ENCODE measurements at regions not wholly inside any gene's neighbourhood (a gene's known extent, or its start where the extent isn't known, plus 50 kb on each side); places are given as distances from the start of the nearest gene placed in this dataset.

DNA sequence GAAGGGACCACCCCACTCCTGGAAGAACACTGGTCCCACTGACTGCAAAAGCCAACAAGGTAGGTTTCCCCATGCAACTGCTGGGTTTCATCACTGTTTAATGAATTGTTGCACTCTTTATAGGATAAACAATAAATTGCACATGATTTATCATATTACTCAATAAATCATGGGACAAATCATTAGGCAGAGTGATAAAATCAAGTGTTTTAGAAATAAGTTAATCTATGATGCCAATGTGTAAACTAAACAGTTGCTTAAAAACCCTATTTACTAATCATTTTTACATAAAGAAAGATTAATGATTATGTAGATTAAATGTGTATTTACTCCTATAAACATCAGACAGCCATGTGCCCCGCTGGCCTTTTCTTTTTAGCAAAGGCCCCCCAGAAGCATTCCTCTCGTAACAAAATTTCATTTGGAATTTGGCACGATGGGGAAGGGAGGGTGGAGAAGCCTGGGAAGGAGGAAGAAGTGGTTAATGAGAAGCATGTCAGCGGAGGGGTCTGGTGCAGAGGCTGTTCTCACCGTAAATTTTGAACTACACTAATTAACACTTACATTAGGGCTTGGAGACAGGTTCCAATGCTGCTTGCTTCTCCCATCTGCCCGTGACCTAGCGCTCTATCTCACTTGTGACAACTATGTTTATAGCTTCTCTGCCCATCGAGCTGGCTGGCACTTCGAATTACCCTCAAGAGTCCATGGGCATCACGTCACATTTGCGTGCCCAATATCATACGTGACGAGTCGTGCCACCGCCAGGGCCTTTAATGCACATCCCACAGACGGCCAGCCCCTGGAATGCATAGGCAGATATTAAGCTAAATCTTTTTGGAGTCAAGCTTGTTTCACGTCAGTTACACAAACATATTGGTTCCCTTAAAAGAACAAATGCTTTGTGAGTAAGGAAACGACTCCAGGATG lies 357.7 kb upstream of the TSHZ3 start:
- no peak for DNase-seq (ENCODE audit: low read depth)
- TF ChIP-seq, protein P1, sequence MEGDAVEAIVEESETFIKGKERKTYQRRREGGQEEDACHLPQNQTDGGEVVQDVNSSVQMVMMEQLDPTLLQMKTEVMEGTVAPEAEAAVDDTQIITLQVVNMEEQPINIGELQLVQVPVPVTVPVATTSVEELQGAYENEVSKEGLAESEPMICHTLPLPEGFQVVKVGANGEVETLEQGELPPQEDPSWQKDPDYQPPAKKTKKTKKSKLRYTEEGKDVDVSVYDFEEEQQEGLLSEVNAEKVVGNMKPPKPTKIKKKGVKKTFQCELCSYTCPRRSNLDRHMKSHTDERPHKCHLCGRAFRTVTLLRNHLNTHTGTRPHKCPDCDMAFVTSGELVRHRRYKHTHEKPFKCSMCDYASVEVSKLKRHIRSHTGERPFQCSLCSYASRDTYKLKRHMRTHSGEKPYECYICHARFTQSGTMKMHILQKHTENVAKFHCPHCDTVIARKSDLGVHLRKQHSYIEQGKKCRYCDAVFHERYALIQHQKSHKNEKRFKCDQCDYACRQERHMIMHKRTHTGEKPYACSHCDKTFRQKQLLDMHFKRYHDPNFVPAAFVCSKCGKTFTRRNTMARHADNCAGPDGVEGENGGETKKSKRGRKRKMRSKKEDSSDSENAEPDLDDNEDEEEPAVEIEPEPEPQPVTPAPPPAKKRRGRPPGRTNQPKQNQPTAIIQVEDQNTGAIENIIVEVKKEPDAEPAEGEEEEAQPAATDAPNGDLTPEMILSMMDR (conservative IDR thresholded peaks at IDR 0.05; ENCODE audit: control insufficient read depth, insufficient read depth, low read depth, low read length) = no peak
- no peak overlapping the region for H3K4me3 ChIP-seq (ENCODE audit: control insufficient read depth, low read depth, low read length)

DNA sequence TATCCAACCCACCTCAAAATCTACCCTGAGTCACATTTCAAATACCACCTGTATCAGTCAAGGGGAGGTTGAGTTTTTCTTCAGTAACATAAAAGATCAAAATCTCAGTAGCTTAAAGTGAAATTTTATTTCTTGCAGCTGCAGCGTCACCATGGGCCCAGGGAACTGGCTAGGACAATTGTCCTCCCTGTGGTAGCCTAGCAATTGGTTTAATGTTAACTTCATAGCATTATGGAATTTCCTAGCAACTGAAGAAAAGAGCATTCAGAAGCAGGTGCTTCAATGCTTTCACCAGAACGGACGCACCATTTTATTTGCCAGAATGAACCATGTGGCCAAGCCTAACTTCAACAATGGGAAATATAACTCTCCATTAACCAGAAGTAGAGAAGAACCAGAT lies 359.3 kb upstream of the TSHZ3 start:
- no peak for DNase-seq (ENCODE audit: low read depth)
- no peak overlapping the region for H3K4me3 ChIP-seq (ENCODE audit: control insufficient read depth, low read depth, low read length)
- TF ChIP-seq, protein P1 (conservative IDR thresholded peaks at IDR 0.05; ENCODE audit: control insufficient read depth, insufficient read depth, low read depth, low read length) = no peak

DNA sequence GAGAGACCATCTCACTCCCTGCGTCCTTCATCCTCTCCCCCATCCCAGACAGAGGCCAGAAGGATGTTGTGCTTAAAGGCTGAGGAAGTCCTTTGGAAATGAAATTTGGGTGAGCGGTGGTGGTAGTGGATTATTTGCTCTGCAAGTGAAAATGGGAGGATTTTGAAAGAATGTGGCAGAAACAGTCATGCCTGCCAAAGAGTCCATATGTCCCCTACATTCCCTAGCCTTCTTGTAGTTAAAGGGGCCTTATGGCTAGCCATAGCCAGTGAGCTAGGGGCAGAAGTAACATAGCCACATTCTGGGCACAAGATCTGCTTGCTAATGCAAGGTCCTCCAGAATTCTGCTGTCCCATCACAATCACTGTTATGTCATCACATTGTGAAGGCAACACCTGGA lies 360.2 kb upstream of the TSHZ3 start:
- TF ChIP-seq, protein P1 (conservative IDR thresholded peaks at IDR 0.05; ENCODE audit: control insufficient read depth, insufficient read depth, low read depth, low read length) = no peak
- DNase-seq (ENCODE audit: low read depth) = no peak
- H3K4me3 ChIP-seq (ENCODE audit: control insufficient read depth, low read depth, low read length) = no peak overlapping the region

DNA sequence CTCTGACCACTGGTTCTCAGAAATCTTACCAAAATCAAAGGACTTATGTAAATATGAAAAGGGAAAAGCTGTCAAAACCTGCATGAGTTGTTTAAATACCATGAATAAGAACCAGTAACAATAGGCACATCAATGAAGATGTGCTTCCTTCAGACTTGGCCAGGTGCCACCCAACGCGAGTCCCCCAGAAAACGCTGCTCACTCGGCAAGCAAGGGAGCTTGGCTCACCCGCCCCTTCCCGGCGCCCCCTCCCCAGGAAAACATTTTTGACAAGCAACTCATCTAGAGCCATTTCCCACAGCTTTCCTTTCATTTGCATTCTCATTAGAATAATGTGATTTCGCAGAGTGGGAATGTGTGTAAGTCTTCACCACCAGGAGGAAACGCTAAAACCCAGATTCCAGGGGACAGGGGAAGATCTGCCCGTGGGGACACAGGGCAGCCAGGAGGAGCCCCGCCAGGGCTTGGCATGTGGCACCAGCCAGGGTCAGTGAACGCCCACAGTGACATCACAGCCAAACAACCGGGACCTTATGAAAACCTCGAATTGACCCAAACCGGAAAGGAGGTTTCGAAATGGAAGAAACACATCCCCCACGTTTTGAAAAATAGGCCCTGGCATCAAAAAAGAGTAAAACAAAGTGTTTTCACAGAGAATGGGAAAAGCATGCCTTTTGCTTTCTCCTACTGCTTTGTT lies 366.2 kb upstream of the TSHZ3 start:
- H3K4me3 ChIP-seq (ENCODE audit: control insufficient read depth, low read depth, low read length) = no peak overlapping the region
- TF ChIP-seq, protein P1 (conservative IDR thresholded peaks at IDR 0.05; ENCODE audit: control insufficient read depth, insufficient read depth, low read depth, low read length) = no peak
- DNase-seq (ENCODE audit: low read depth) = peak; percentile 11

DNA sequence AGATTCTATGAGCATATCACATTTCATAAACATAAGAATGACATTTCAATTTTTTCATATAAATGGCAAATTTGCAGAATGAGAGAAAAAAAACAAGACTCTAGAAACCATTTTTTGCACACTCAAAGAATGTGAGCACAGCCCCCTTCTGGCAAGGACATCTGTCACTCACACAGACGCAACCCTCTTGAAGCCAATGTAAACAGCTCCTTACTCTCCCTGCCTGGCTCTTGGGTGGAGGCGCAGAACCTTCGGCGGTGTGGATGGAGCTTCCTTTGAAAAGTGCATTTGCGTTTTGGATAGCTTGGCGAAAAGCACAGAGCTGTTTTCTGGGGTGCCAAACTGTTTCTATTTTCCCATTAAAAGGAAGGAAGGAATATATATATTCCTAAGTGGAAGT lies 367.6 kb upstream of the TSHZ3 start:
- no peak overlapping the region for H3K4me3 ChIP-seq (ENCODE audit: control insufficient read depth, low read depth, low read length)
- TF ChIP-seq, protein P1 (conservative IDR thresholded peaks at IDR 0.05; ENCODE audit: control insufficient read depth, insufficient read depth, low read depth, low read length) = no peak
- no peak for DNase-seq (ENCODE audit: low read depth)

DNA sequence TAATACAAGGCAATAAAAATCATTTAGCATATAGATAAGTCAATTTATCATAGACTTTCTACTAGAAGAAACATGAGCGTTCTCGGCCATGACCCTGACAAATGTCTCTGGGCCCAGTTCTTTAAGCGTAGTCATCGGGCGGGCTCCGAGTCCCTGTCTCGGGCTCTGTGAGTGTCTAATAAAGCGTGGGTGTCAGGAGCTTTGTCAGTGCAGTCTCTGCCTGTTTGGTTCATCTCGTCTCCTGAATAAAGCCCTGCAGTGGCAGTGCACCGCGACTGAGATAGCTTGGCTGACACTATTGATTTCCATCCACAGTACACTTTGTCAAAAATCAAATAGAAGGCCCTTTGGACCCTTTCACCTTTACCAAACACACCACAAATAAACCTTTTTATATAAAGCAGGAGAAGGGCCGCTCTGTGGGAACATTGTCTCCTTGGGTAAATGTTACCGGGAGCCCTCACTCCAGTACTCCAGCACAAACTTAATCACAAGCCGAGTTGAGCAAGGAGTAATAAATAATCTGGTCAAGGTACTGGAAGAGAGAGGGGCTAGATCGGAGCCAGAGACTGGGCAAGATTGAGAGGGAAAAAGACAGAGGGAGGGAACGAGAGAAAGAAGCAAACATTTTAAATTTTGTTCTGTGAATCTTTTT lies 368.2 kb upstream of the TSHZ3 start:
- DNase-seq (ENCODE audit: low read depth) = no peak
- TF ChIP-seq, protein P1 (conservative IDR thresholded peaks at IDR 0.05; ENCODE audit: control insufficient read depth, insufficient read depth, low read depth, low read length) = no peak
- no peak overlapping the region for H3K4me3 ChIP-seq (ENCODE audit: control insufficient read depth, low read depth, low read length)

Measured in fibroblast of mammary gland (primary cell).